ENCODE measurements at regions not wholly inside any gene's neighbourhood (a gene's known extent, or its start where the extent isn't known, plus 50 kb on each side); places are given as distances from the start of the nearest gene placed in this dataset.

DNA sequence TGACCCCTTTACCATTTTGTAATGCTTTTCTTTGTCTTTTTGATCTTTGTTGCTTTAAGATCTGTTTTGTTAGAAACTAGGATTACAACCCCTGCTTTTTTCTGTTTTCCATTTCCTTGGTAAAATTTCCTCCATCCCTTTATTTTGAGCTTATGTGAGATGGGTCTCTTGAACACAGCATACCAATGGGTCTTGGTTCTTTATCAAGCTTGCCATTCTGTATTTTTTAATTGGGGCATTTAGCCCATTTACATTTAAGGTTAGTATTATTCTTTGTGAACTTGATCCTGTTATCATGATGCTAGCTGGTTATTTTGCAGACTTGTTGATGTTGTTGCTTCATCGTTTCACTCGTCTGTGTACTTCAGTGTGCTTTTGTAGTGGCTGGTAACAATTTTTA is 337.3 kb downstream of the SPATA31D1 start:
- no peak overlapping the region for H3K27ac ChIP-seq
- H3K36me3 ChIP-seq, result no peaks in the 10 kb centered on the region
- peaks cover 16% of the 10 kb centered on the region; the same call in 1 of the 2 replicates for H3K9me3 ChIP-seq
- no peaks in the 10 kb centered on the region for H4K20me1 ChIP-seq
- no peak overlapping the region for H3K9ac ChIP-seq
- H3K27me3 ChIP-seq, result no peaks in the 10 kb centered on the region
- no peak overlapping the region for H3K4me3 ChIP-seq
- no peak overlapping the region for H3K4me2 ChIP-seq
- TF ChIP-seq Cebpa-rat (IDR thresholded peaks at IDR 0.05), result no peak
- no peaks in the 10 kb centered on the region for H3K4me1 ChIP-seq

DNA sequence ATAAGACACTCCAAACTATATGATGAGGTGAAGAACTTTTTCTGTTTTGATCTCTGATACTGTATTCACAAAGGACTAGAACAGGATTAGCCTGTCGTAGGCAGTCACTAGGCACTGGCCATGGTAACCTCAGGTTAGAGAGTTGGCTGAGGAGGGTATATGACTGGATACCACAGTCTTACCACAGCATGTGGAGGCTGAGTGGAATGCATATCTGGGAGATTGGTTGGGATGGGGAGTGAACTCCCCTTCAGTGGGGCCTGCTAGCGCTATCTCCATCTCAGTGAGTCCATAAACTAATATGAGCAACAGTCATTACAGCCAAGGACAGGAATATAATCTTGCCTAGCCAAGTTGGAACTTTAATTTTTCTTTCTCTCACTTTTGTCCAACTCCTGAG is 339.1 kb downstream of the SPATA31D1 start:
- no peak overlapping the region for H3K4me3 ChIP-seq
- H3K4me1 ChIP-seq, result no peaks in the 10 kb centered on the region
- H3K9ac ChIP-seq, result no peak overlapping the region
- H4K20me1 ChIP-seq, result no peaks in the 10 kb centered on the region
- H3K27ac ChIP-seq, result no peak overlapping the region
- H3K36me3 ChIP-seq, result no peaks in the 10 kb centered on the region
- no peaks in the 10 kb centered on the region for H3K27me3 ChIP-seq
- H3K4me2 ChIP-seq, result no peak overlapping the region
- no peak for TF ChIP-seq Cebpa-rat (IDR thresholded peaks at IDR 0.05)
- H3K9me3 ChIP-seq, result peaks cover 16% of the 10 kb centered on the region; the same call in 1 of the 2 replicates

DNA sequence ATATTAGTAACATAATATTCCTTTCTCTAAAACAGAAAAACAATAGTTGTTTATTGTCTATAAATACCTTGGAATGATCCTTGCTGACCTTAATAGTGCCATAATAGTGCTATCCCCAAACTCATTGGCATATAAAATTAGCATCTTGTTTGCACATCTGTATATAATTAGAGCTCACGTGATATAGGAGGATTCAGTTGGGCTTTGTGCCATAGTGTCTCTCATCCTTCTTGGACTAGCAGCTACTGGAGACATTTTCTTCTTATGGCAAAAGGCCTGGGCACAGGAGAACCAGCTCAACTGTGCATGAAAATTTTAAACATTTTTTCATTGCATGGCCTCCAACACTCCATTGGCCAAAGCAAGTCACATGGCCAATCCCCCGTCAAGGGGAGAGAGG is 342.5 kb downstream of the SPATA31D1 start:
- no peak overlapping the region for H3K27ac ChIP-seq
- TF ChIP-seq Cebpa-rat (IDR thresholded peaks at IDR 0.05), result no peak
- H3K36me3 ChIP-seq, result no peaks in the 10 kb centered on the region
- no peak overlapping the region for H3K4me3 ChIP-seq
- H3K9me3 ChIP-seq, result peaks cover 4% of the 10 kb centered on the region; the same call in 1 of the 2 replicates
- no peak overlapping the region for H3K4me2 ChIP-seq
- no peak overlapping the region for H3K9ac ChIP-seq
- no peaks in the 10 kb centered on the region for H4K20me1 ChIP-seq
- no peaks in the 10 kb centered on the region for H3K27me3 ChIP-seq
- H3K4me1 ChIP-seq, result no peaks in the 10 kb centered on the region

DNA sequence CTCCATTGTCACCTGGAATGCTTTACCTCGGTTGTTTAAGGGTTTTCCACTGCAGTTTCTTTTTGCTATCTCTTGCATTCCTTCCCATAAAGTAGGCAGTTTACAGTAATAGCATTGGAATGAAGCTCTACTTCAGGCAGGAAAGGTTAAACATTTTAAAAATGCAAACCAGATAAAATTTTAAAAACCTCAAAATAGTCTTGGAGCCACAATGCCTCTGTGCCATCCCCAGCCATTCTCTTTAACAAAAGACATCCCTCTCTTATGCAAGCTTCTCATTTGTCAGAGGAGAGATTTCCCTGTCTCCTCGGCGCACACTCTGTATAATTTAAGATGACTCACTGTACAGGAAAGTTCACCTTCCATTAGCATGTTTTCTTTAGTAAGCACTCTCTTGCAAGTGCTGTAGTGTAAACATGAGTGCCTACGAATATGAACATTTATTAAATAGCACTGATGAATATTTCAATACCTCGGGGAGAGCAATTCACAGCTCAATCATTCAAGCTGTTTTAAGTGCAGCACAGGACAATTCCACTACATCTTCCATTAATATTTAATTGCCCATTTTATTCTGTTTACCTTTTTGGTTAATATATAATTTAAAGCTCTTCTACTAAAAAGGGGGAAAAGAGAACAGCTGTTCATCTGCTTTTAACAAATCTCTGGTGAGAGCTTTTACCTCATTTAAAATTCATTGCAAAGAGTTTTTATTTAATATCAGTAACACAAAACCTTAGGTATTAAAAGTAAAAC is 343.6 kb downstream of the SPATA31D1 start:
- no peak for TF ChIP-seq Cebpa-rat (IDR thresholded peaks at IDR 0.05)
- no peaks in the 10 kb centered on the region for H3K27me3 ChIP-seq
- no peak overlapping the region for H3K4me2 ChIP-seq
- no peaks in the 10 kb centered on the region for H4K20me1 ChIP-seq
- H3K27ac ChIP-seq, result no peak overlapping the region
- no peaks in the 10 kb centered on the region for H3K9me3 ChIP-seq
- H3K9ac ChIP-seq, result no peak overlapping the region
- H3K36me3 ChIP-seq, result no peaks in the 10 kb centered on the region
- no peaks in the 10 kb centered on the region for H3K4me1 ChIP-seq
- no peak overlapping the region for H3K4me3 ChIP-seq

DNA sequence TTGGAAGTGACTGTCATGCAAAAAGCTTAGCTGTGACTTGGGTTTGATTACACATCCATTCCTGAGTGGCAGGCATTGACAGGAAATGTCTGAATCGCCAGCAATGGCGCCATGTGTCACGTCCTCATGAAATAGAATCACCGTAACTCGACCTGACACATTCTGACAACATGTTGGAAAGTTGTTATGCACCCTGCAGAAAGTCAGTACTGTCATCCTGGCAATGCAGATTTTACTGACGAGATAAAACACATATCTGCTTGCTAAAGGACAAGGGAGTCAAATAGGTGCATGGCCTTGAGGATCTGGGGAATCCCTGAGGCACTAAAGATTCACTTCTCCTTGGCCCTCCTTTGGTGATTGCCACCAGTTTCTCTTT is 344.2 kb downstream of the SPATA31D1 start:
- Histone ChIP-seq H3K27me3 (no peaks in the 10 kb centered on the region), H3K4me2 (no peak overlapping the region), H3K4me3 (no peak overlapping the region), H4K20me1 (no peaks in the 10 kb centered on the region), H3K27ac (no peak overlapping the region), H3K4me1 (no peaks in the 10 kb centered on the region), H3K9ac (no peak overlapping the region), H3K9me3 (no peaks in the 10 kb centered on the region), H3K36me3 (no peaks in the 10 kb centered on the region)
- no peak for TF ChIP-seq Cebpa-rat (IDR thresholded peaks at IDR 0.05)

DNA sequence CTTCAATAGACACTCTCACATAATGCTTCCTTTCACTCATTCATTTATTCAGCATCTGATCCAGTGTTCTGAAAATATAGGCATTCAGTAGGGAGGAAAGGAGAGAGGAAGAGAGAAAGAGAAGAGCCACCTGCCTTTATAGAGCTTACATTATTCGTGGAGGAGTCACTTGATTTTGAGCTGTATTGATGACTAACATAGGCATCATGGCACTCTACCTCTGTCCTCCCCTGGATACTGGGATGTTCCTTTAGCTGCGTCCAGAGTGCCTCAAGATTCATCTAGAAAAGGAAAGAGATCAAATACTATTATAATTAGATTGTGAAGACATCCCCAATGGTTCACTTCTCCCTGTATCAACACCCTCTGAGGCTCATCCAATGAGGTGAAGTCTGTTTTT is 345.1 kb downstream of the SPATA31D1 start:
- Histone ChIP-seq H3K4me1 (no peaks in the 10 kb centered on the region), H3K9me3 (no peaks in the 10 kb centered on the region), H4K20me1 (no peaks in the 10 kb centered on the region), H3K4me2 (no peak overlapping the region), H3K27ac (no peak overlapping the region), H3K36me3 (no peaks in the 10 kb centered on the region), H3K27me3 (no peaks in the 10 kb centered on the region), H3K4me3 (no peak overlapping the region), H3K9ac (no peak overlapping the region)
- no peak for TF ChIP-seq Cebpa-rat (IDR thresholded peaks at IDR 0.05)

DNA sequence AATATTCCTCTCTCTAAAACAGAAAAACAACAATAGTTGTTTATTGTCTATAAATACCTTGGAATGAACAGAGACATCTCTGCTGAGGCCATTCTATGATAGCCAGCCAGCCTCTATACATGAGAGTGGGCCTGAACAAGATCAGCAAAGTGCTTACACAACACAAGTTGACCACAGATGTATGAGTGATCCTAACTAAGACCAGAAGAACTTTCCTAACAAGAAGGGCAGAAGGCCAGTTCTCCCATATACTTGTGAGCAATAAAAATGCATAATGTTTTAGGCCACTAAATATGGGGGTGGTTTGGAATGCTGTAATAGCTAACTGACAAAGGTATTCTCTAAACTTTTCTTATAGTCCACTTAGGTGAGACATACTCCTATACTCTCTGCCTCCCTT is 345.7 kb downstream of the SPATA31D1 start:
- Histone ChIP-seq H3K27me3 (no peaks in the 10 kb centered on the region), H3K27ac (no peak overlapping the region), H3K36me3 (no peaks in the 10 kb centered on the region), H3K9ac (no peak overlapping the region), H3K9me3 (no peaks in the 10 kb centered on the region), H3K4me1 (peaks cover 5% of the 10 kb centered on the region), H3K4me2 (no peak overlapping the region), H3K4me3 (no peak overlapping the region), H4K20me1 (no peaks in the 10 kb centered on the region)
- TF ChIP-seq Cebpa-rat (IDR thresholded peaks at IDR 0.05), result no peak

DNA sequence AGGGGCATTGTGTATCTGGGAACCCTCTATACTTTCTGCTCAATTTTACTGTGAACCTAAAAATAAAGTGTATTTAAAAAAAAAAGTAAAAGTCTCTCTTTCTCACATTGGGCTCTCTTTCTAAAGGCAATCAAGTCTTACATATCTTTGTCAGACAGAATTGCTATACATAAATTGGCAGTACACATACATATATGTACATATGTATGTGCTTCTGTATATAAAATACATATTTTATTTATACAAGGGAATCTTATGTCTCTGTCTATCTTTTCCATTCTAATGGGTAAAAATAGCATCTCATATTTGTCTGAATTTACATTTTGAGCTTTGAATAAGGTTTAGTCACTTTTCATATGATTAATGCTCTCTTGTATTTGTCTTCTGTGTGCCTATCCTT is 348.8 kb downstream of the SPATA31D1 start:
- Histone ChIP-seq H4K20me1 (no peaks in the 10 kb centered on the region), H3K9me3 (no peaks in the 10 kb centered on the region), H3K27me3 (no peaks in the 10 kb centered on the region), H3K27ac (no peak overlapping the region), H3K4me1 (peaks cover 10% of the 10 kb centered on the region), H3K4me3 (no peak overlapping the region), H3K36me3 (no peaks in the 10 kb centered on the region), H3K4me2 (no peak overlapping the region), H3K9ac (no peak overlapping the region)
- no peak for TF ChIP-seq Cebpa-rat (IDR thresholded peaks at IDR 0.05)

DNA sequence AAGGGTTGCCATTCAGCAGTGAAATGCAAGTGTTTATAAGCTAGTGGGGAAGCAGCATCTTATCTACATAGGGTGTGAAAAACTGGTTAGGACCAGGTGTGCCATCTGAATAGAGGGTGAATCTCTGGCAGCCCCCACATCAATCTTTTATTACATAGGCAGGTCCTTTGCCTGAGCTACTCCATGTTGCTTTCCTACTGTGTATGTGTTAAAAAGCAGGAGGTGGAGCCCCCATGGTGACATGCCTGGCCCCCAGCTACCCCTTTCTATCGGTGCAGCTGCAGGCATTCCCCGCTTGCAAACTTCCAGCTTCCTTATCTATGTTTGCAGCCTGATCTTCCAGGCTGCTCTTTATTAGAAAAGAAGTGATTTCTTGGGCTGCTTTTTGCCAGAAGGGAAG is 353.5 kb downstream of the SPATA31D1 start:
- peaks cover 10% of the 10 kb centered on the region for H3K4me1 ChIP-seq
- no peak for TF ChIP-seq Cebpa-rat (IDR thresholded peaks at IDR 0.05)
- H3K4me3 ChIP-seq, result no peak overlapping the region
- no peak overlapping the region for H3K27ac ChIP-seq
- H3K9ac ChIP-seq, result no peak overlapping the region
- H3K36me3 ChIP-seq, result no peaks in the 10 kb centered on the region
- H3K27me3 ChIP-seq, result no peaks in the 10 kb centered on the region
- H3K4me2 ChIP-seq, result no peak overlapping the region
- peaks cover 25% of the 10 kb centered on the region for H3K9me3 ChIP-seq
- H4K20me1 ChIP-seq, result no peaks in the 10 kb centered on the region

DNA sequence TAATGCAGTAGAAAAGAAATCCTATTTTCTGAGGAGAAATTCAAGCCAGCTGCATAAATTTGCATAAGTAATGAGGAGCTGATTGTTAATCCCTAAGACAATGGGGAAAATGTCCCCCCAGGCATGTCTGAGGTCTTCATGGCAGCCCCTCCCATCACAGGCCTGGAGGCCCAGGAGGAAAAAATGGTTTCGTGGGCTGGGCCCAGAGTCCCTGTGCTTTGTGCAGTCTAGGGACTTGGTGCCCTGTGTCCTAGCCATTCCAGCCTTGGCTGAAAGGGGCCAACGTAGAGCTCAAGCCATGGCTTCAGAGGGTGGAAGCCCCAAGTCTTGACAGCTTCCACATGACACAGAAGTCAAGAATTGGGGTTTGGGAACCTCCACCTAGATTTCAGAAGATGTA is 357.5 kb downstream of the SPATA31D1 start:
- Histone ChIP-seq H3K4me3 (no peak overlapping the region), H4K20me1 (no peaks in the 10 kb centered on the region), H3K9ac (no peak overlapping the region), H3K4me2 (no peak overlapping the region), H3K27ac (no peak overlapping the region), H3K9me3 (peaks cover 28% of the 10 kb centered on the region), H3K4me1 (no peaks in the 10 kb centered on the region), H3K36me3 (no peaks in the 10 kb centered on the region), H3K27me3 (no peaks in the 10 kb centered on the region)
- TF ChIP-seq Cebpa-rat (IDR thresholded peaks at IDR 0.05), result no peak

Measured in BLaER1 (cell line).